AG04450 (cell line): ENCODE measurements at regions not wholly inside any gene's neighbourhood (a gene's known extent, or its start where the extent isn't known, plus 50 kb on each side); places are given as distances from the start of the nearest gene placed in this dataset.

Experiments
- CTCF ChIA-PET: fragments of 300-600, 350-600 bp; formaldehyde crosslinking; extraction: SDS; loops from one replicate; lab custom pipeline; 2022; ENCODE audit warnings: antibody characterized with exemption, inconsistent platforms; lab: Charles Lee
- POLR2A ChIA-PET: fragments of 350-600 bp; formaldehyde crosslinking; extraction: SDS; loops from one replicate; lab custom pipeline; 2021; ENCODE audit warnings: antibody characterized with exemption, inconsistent platforms; lab: Yijun Ruan, JAX
- DNase-seq: peaks from one replicate; pipeline ENCODE4 v3.0.0-alpha.2; 2011; ENCODE audit warnings: low read depth, low spot score
- H3K27ac ChIP-seq: one replicate; pipeline ENCODE4 v1.5.1; 2012; ENCODE audit warnings: low read depth, low read length, control low read depth
- H3K27me3 ChIP-seq: one replicate; pipeline ENCODE4 v1.6.0; 2012; ENCODE audit warnings: low read length; ENCODE audit not compliant: control insufficient read depth, insufficient read depth
- H3K4me3 ChIP-seq: 2 replicates; pipeline ENCODE4 v1.5.1; 2011; ENCODE audit warnings: mild to moderate bottlenecking, low read depth, low read length, control low read depth
- H3K9me3 ChIP-seq: 2 replicates; pipeline ENCODE4 v1.5.1; 2012; ENCODE audit warnings: low read length; ENCODE audit not compliant: control insufficient read depth, insufficient read depth
- TF ChIP-seq, protein P1 (sequence below): IDR thresholded peaks from 2 replicates; pipeline ENCODE4 v1.5.1; 2011; ENCODE audit warnings: low read depth, low read length, control low read depth, inconsistent platforms

GRCh38 chr10:85228726-85229125, 900.3 kb downstream of the CCSER2 start:
- TF ChIP-seq, protein P1, sequence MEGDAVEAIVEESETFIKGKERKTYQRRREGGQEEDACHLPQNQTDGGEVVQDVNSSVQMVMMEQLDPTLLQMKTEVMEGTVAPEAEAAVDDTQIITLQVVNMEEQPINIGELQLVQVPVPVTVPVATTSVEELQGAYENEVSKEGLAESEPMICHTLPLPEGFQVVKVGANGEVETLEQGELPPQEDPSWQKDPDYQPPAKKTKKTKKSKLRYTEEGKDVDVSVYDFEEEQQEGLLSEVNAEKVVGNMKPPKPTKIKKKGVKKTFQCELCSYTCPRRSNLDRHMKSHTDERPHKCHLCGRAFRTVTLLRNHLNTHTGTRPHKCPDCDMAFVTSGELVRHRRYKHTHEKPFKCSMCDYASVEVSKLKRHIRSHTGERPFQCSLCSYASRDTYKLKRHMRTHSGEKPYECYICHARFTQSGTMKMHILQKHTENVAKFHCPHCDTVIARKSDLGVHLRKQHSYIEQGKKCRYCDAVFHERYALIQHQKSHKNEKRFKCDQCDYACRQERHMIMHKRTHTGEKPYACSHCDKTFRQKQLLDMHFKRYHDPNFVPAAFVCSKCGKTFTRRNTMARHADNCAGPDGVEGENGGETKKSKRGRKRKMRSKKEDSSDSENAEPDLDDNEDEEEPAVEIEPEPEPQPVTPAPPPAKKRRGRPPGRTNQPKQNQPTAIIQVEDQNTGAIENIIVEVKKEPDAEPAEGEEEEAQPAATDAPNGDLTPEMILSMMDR, result no peak
- Histone ChIP-seq H3K9me3 (peaks cover 24% of the 10 kb centered on the region; the same call in 1 of the 2 replicates), H3K4me3 (no peak overlapping the region), H3K27ac (no peak overlapping the region), H3K27me3 (no peaks in the 10 kb centered on the region)
- ChIA-PET CTCF (no interaction called here), POLR2A (no interaction called here)
- DNase-seq, result no peak

DNA sequence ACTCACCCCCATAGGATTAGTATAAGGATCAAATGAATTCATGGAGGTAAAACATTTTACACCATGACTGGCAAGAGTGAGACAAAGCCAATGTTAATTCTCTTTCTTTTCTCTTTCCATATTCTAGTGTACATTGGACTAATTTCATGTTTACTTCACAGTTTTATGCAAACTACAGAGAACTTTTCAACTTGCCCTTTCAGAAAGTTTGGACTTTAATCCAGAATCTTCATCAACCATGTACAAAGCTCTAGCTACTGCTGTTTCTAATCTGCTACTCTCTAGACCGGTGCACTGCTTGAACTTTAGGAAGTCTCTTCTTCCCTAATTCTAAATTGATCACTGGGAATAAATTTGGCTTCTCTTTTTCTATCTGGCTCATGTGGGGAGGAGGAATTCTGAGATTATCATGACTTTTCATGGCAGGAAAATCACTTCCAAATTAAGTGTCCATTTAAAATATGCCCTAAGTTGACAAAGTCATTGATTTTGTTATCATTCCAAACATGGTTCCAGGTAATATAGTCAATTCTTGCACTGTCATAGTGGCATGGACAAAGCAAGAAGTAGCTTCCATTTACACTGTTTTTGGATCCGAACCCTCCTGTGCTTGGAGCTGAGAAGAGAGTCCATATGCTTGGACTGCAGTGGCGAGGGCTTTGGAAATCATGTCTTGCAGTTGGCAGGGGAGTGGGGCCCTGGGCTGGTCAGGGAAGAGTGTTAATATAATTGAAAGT, 903.3 kb downstream of the CCSER2 start:
- H3K9me3 ChIP-seq, result peaks cover 18% of the 10 kb centered on the region; the same call in 1 of the 2 replicates
- H3K4me3 ChIP-seq, result no peak overlapping the region
- H3K27ac ChIP-seq, result no peak overlapping the region
- TF ChIP-seq, protein P1, result no peak
- DNase-seq, result no peak
- H3K27me3 ChIP-seq, result no peaks in the 10 kb centered on the region
- ChIA-PET CTCF (no interaction called here), POLR2A (no interaction called here)

- peaks cover 31% of the 10 kb centered on the region for H3K9me3 ChIP-seq
- H3K27me3 ChIP-seq, result no peaks in the 10 kb centered on the region
- H3K4me3 ChIP-seq, result no peak overlapping the region
- CTCF ChIA-PET, result no interaction called here
- TF ChIP-seq, protein P1, result no peak
- POLR2A ChIA-PET, result no interaction called here
- no peak for DNase-seq
- H3K27ac ChIP-seq, result no peak overlapping the region
Measured at GRCh38 chr10:85235258-85235657, 906.9 kb downstream of the CCSER2 start.

- CTCF ChIA-PET, result no interaction called here
Measured at GRCh38 chr10:85238676-85239075, 910.3 kb downstream of the CCSER2 start.

GRCh38 chr10:85250304-85250703, 921.9 kb downstream of the CCSER2 start:
- DNase-seq, result no peak
- TF ChIP-seq, protein P1, result no peak
- ChIA-PET POLR2A (no interaction called here), CTCF (no interaction called here)
- H3K9me3 ChIP-seq, result peaks cover 3% of the 10 kb centered on the region; the same call in 1 of the 2 replicates
- no peak overlapping the region for H3K27ac ChIP-seq
- H3K4me3 ChIP-seq, result no peak overlapping the region
- H3K27me3 ChIP-seq, result no peaks in the 10 kb centered on the region

More at GRCh38 chr10:85238676-85239075, 910.3 kb downstream of the CCSER2 start:
- Histone ChIP-seq H3K4me3 (no peak overlapping the region), H3K27me3 (no peaks in the 10 kb centered on the region), H3K9me3 (peaks cover 39% of the 10 kb centered on the region), H3K27ac (no peak overlapping the region)
- POLR2A ChIA-PET, result no interaction called here
- DNase-seq, result no peak
- TF ChIP-seq, protein P1, result no peak
